ENCODE measurements at regions not wholly inside any gene's neighbourhood (a gene's known extent, or its start where the extent isn't known, plus 50 kb on each side); places are given as distances from the start of the nearest gene placed in this dataset.
"Not testable (repeated sequence)": the region's sequence is repeated elsewhere in the genome, so short reads cannot be mapped to it uniquely, and the experiment has no call there.

DNA sequence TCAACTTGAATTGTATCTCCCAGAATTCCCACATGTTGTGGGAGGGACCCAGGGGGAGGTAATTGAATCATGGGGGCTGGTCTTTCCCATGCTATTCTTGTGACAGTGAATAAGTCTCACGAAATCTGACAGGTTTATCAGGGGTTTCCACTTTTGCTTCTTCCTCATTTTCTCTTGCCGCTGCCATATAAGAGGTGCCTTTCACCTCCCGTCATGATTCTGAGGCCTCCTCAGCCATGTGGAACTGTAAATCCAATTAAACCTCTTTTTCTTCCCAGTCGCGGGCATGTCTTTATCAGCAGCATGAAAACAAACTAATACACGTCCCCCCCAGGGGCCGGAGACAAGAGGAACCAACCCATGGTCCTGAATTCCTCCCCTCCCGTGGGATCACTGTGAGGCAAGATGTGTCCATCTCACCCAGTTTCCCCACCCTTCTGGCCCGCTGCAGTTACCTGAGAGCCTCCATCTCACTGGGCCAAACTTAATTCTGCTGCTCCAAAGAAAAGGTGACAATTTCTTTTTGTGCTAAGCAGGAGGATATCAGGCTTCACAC is 354.0 kb upstream of the JARID2 start:
- not testable (repeated sequence) for H3K4me3 ChIP-seq, H3K27me3 ChIP-seq, H3K36me3 ChIP-seq, H3K9me3 ChIP-seq, DNase-seq

DNA sequence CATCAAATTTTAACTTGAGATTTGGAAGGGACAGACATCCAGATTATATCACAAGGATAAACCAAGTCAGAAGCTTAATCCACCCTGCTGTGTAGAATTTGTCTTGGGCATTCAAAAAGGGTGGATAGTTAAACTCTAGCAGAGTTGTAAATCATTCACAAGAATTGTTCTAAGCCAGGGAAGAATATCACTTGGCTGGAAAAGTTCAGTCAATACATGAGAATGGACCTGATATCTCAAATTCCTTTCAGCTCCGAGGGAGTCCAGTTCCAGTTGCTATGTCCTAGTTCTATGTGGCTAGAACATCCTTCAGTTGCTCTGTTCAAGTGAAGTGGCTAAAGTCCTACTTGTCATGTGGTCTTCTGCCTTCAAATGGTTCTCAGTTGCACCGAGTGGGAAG is 351.8 kb upstream of the JARID2 start:
- Histone ChIP-seq H3K27me3 (no peaks in the 10 kb centered on the region), H3K4me3 (no peak overlapping the region), H3K36me3 (no peaks in the 10 kb centered on the region), H3K9me3 (no peaks in the 10 kb centered on the region; the same call in 1 of the 2 replicates)
- DNase-seq = no peak

DNA sequence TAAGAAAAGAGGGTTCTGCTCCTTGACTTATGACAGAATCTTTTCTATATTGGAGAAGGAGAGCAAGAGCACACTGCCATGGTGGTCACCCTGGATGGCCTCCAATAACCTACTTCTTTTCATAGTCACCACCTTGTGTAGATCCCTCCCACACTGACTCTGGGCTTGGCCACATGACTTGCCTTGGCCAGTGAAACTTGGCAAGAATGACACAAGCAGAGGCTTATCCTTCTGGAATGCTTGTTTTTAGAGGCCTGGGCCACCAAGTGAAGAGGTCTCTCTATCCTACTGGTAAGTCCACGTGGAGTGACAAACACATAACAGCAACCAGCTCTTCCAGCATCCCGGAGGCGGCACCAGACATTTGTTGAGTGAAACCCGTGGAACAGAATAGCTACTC is 349.4 kb upstream of the JARID2 start:
- no peaks in the 10 kb centered on the region for H3K27me3 ChIP-seq
- no peaks in the 10 kb centered on the region for H3K36me3 ChIP-seq
- no peak overlapping the region for H3K4me3 ChIP-seq
- H3K9me3 ChIP-seq = no peaks in the 10 kb centered on the region; the same call in 1 of the 2 replicates
- peak; percentile 14 for DNase-seq

DNA sequence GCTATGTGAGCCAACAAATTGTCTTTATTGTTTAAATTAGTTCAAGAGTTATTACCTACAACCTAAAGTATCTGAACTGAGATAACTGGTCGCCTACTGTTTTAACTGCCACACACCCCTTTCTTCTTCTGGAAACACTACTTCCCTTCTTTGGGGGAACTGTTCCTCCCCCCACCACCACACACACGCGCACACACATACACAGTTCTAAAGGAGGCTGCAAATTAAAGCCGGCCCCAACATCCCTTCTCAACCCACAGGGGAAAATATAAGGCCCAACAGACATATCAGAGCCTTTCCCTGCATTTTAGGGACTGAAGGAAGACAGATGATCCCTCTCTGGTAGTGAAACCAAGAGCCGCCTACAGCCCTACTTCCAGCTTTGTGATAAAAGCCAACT is 348.0 kb upstream of the JARID2 start:
- DNase-seq = no peak
- H3K4me3 ChIP-seq = no peak overlapping the region
- H3K9me3 ChIP-seq = no peaks in the 10 kb centered on the region; the same call in 1 of the 2 replicates
- no peaks in the 10 kb centered on the region for H3K36me3 ChIP-seq
- no peaks in the 10 kb centered on the region for H3K27me3 ChIP-seq

DNA sequence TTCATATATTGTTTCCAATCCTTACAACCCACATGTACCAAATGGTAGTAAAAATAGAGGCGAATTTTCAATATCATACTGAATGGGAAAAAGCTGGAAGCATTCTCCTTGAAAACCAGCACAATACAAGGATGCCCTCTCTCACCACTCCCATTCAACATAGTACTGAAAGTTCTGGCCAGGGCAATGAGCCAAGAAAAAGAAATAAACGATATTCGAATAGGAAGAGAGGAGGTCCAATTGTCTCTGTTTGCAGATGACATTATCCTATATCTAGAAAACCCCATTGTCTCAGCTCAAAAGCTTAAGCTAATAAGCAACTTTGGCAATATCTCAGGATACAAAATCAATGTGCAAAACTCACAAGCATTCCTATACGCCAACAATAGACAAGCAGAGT is 346.4 kb upstream of the JARID2 start:
- H3K9me3 ChIP-seq, H3K27me3 ChIP-seq, H3K4me3 ChIP-seq, H3K36me3 ChIP-seq, DNase-seq: not testable (repeated sequence)

DNA sequence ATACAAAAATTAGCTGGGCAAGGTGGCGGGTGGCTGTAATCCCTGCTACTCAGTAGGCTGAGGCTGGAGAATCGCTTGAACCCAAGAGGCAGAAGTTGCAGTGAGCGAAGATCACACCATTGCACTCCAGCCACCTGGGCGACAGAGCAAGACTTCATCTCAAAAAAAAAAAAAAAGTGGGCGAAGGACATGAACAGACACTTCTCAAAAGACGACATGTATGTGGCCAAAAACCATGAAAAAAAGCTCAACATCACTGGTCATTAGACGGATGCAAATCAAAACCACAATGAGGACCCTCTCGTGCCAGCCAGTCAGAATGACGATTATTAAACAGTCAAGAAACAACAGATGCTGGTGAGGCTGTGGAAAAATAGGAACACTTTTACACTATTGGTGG is 344.9 kb upstream of the JARID2 start:
- Histone ChIP-seq H3K36me3 (no peaks in the 10 kb centered on the region), H3K9me3 (no peaks in the 10 kb centered on the region; the same call in 1 of the 2 replicates), H3K4me3 (no peak overlapping the region), H3K27me3 (no peaks in the 10 kb centered on the region)
- DNase-seq = no peak

DNA sequence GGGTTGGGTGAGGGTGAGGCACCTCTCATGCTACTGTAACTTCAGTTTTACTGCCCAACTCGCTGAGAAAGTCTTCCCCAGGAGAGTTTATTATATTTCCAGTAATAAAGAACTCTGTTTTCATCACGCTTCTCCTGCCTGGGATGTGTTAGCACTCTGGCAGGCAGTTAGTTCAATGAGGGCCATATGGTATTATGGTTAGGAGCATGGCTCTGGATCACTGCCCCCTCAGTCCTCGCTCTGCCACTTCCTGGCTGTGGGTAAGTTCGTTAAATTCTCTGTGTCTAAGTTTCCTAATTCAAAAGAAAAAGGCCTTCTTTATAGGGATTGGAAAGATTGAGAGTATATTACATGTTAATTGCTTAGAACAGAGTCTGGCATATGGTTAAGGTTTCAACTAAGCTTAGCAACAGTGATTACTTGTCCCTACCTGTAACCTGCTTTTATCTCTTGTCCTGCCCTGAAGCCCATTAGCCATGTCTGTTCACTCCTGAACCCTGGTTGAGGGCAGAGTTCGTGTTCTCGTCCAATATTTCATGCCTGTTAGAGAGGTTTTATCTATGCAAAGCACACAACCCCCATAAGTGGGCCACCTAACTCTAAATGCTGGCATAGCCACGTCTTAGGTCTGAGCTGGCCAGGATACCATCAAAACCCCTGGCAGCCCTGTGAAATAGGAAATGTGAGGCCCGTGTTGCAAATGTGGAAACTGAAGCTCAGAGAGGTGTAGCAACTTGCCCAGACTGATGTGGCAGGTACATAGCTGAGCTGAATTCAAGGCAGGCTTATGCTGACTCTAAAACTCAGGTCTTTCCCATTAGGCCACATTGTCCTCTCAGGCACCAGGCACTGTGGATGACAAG is 342.5 kb upstream of the JARID2 start:
- Histone ChIP-seq H3K27me3 (no peaks in the 10 kb centered on the region), H3K36me3 (no peaks in the 10 kb centered on the region), H3K4me3 (no peak overlapping the region), H3K9me3 (no peaks in the 10 kb centered on the region; the same call in 1 of the 2 replicates)
- no peak for DNase-seq

DNA sequence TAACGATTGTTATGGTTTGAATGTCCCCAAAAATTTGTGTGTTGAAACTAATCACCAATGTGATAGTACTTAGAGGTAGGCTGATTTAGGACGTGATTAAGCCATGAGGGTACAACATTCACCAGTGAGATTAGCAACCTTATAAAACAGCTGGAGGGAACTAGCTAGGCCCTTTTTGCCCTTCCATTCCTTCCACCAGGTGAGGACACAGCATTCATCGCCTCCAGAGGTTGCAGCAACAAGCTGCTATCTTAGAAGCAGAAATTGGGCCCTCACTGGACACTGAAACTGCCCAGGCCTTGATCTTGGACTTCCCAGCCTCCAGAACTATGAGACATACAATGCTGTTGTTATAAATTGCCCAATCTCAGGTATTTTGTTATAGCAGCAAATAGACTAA is 340.7 kb upstream of the JARID2 start:
- H3K36me3 ChIP-seq = no peaks in the 10 kb centered on the region
- H3K27me3 ChIP-seq = no peaks in the 10 kb centered on the region
- H3K4me3 ChIP-seq = no peak overlapping the region
- no peak for DNase-seq
- no peaks in the 10 kb centered on the region for H3K9me3 ChIP-seq

DNA sequence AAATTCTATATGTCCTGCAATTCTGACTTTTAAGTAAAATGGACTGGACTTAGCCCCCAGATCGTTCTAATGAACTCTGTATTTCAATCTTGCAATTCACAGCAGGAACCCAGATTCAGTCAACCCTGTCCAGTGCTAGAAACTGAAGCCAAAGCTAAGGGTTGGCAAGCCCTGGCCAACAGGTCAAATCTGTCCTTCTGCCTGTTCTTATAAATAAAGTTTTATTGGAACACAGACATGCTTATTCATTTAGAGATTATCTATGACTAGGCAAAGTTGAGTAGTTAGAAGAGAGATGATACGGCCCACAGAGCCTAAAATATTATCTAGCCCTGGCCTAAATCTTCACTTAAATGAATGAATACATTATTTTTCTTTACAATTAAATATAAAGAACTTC is 339.2 kb upstream of the JARID2 start:
- no peak overlapping the region for H3K4me3 ChIP-seq
- no peaks in the 10 kb centered on the region for H3K27me3 ChIP-seq
- no peaks in the 10 kb centered on the region for H3K36me3 ChIP-seq
- no peaks in the 10 kb centered on the region for H3K9me3 ChIP-seq
- no peak for DNase-seq

DNA sequence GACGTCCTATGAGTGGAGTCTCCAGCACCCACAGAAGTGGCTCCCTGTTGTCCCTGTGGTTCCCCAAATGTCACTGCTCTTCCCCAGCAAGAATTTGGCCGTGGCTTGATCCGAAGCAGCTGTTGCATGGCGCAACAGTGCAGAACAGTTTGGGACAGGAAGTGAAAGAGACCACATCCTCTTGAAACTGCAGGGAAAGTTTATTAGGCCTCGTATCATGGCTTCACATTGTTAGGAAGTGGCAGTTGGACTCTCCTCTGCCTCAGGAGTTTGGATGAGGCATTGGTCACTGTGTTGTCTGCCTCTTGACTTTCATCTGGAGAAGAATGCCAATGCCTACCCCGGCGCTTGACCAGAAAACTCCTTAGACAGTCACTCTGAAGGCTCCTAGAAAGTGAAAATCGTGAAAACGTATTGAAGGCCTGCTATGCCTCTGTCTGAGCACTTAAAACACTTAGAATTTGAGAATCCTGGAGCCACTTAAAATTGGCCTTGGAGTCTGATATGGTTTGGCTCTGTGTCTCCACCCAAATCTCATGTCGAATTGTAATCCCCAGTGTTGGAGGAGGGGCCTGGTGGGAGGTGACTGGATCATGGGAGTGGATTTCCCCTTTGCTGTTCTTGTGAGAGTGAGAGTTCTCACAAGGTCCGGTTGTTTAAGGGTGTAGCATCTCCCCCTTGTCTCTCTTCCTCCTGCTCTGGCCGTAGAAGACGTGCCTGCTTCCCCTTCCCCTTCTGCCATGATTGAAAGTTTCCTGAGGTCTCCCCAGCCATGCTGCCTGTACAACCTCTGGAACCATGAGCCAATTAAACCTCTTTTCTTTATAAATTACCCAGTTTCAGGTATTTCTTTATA is 334.9 kb upstream of the JARID2 start:
- Histone ChIP-seq H3K27me3 (no peaks in the 10 kb centered on the region), H3K36me3 (no peaks in the 10 kb centered on the region), H3K4me3 (no peak overlapping the region), H3K9me3 (no peaks in the 10 kb centered on the region)
- DNase-seq = no peak

DNA sequence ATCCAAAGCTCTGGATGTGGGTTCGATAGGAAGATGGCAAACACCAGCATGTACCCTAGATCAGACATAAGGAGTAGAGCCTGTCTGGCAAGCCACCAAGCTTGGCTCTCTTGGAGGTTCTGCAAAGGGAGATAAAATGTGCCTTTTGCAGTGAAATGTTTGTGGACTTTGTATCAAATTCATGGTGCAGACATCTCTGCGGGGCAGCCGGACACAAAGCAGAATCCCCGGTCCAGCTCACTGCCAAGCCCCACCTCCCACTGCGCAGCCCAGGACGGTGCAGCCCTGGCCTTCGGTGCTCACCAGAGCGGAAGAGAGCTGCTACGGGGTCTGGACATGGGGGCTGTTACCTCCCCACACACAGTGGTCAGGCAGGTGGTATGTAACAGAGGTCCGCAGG is 333.6 kb upstream of the JARID2 start:
- DNase-seq = no peak
- no peaks in the 10 kb centered on the region for H3K9me3 ChIP-seq
- no peak overlapping the region for H3K4me3 ChIP-seq

DNA sequence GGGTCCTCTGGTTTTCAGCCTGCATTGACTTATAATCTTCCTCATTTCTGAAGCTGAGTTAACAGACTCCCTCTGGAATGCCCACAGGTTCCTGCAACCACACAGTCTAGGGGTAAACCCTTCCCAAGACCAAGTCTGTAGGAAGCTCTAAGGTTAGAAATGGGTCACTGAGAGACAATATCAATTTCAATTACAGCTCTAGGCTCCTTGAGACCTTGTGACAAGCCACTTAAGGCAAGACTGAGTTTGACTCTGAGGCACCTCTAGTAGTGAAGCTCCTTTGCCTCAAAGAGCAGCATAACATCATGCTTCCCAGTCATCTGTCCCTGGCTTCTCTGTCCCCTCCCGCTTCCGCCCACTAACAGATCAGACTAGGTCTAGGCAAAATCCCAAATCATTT is 333.2 kb upstream of the JARID2 start:
- no peak for DNase-seq
- no peaks in the 10 kb centered on the region for H3K27me3 ChIP-seq
- H3K36me3 ChIP-seq = no peaks in the 10 kb centered on the region
- no peaks in the 10 kb centered on the region for H3K9me3 ChIP-seq
- H3K4me3 ChIP-seq = no peak overlapping the region

More for the DNA sequence above, 333.6 kb upstream of the JARID2 start:
- Histone ChIP-seq H3K36me3 (no peaks in the 10 kb centered on the region), H3K27me3 (no peaks in the 10 kb centered on the region)

DNA sequence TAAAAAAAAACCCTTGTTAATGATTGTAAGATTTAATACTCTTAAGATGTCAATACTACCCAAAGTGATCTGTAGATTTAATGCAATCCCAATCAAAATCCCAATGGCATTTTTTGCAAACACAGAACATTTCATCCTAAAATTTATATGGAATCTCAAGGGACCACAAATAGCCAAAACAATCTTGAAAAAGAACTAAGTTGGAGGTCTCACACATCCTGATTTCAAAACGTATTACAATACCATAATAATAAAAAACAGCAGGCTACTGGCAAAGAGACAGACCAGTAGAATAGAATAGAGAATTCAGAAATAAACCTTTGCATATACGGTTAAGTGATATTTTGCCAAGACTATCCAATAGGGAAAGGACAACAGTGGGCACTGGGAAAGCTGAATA is 331.9 kb upstream of the JARID2 start:
- no peak overlapping the region for H3K4me3 ChIP-seq
- no peak for DNase-seq
- H3K27me3 ChIP-seq = no peaks in the 10 kb centered on the region
- H3K36me3 ChIP-seq = no peaks in the 10 kb centered on the region
- H3K9me3 ChIP-seq = no peaks in the 10 kb centered on the region

DNA sequence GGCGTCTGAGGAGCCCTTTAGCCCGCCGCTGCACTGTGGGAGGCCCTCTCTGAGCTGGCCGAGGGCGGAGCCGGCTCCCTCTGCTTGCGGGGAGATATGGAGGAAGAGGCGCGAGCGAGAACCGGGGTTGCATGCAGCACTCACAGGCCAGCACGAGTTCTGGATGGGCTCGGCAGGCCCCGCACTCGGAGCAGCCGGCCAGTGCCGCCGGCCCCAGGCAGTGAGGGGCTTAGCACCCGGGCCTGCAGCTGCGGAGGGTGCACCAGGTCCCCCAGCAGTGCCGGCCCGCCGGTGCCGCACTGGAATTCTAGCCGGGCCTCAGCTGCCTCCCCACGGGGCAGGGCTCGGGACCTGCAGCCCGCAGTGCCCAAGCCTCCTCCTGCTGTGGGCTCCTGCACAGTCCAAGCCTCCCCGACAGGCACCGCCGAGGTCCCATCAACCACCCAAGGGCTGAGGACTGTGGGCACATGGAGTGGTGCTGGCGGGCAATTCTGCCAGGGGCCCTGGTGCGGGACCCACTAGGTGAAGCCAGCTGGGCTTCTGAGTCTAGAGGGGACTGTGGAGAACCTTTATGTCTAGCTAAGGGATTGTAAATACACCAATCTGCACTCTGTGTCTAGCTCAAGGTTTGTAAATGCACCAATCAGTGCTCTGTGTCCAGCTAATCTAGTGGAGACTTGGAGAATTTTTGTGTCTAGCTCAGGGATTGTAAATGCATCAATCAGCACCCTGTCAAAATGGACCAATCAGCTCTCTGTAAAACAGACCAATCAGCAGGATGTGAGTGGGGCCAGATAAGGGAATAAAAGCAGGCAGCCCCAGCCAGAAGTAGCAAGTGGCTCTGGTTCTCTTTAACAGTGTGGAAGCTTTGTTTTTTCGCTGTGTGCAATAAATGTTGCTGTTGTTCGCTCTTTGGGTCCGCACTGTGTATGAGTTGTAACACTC is 329.7 kb upstream of the JARID2 start:
- Histone ChIP-seq H3K27me3 (no peaks in the 10 kb centered on the region), H3K4me3 (no peak overlapping the region), H3K9me3 (no peaks in the 10 kb centered on the region), H3K36me3 (no peaks in the 10 kb centered on the region)
- no peak for DNase-seq

DNA sequence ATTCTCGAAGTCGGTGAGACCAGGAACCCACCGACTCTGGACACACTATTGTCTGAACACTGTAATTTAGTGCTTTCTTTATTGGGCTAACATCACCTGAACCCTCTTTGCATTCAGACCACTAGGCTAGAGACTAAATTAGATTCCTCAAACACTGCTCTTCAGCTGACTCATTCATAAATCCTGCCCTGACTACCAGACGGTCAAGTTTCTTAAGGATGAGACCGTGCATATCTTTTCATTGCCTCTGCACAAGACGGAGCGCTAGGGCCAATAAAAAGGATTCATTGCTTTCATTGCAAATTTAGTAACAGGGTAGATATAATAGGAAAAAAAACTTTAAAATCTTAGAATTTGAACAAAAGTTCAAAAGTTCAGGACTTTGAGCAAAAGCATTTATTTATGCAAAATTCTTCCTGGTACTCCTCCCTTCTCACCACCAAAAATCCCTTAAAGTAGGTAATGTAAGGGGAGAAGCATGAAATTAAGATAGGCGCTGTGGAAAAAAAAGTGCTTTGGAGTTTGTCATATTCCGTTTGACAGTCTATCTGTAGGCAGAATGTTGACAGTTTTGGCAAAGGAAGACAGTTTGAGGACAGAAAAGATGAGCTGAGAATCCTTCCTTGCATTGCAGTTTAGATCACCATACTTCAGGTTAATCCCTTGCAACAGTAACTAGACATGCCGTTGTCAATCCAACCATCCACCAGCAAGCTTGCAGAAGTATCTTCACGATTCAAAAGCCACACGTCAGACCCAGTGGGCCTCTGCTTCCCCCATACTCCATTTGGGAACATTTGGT is 328.6 kb upstream of the JARID2 start:
- Histone ChIP-seq H3K4me3 (no peak overlapping the region), H3K9me3 (no peaks in the 10 kb centered on the region), H3K27me3 (no peaks in the 10 kb centered on the region), H3K36me3 (no peaks in the 10 kb centered on the region)
- DNase-seq = no peak
